Gastrocnemius medialis (tissue), 4 donors: ENCODE measurements at regions not wholly inside any gene's neighbourhood (a gene's known extent, or its start where the extent isn't known, plus 50 kb on each side); places are given as distances from the start of the nearest gene placed in this dataset.

Source experiments
- CTCF ChIP-seq, 5 experiments: fragments of 450-650 bp in 3 of 5; fragments of 200-600 bp in 2 of 5; sonication (generic) in 2 of 5; IDR thresholded peaks in 4 of 5; conservative IDR thresholded peaks in 1 of 5; 1 replicate in 4 of 5; 2 replicates in 1 of 5; pipeline ENCODE4 v1.5.1; 2016 to 2019; ENCODE audit warnings: antibody characterized with exemption in 5 of 5, mild to moderate bottlenecking in 3 of 5, moderate library complexity in 3 of 5
- POLR2A ChIP-seq, 2 donors: fragments of 450-650 bp; IDR thresholded peaks; one replicate each; pipeline ENCODE4 v1.6.1; 2017; ENCODE audit warnings: antibody characterized with exemption in 2 of 2, mild to moderate bottlenecking in 2 of 2, moderate library complexity in 2 of 2

DNA sequence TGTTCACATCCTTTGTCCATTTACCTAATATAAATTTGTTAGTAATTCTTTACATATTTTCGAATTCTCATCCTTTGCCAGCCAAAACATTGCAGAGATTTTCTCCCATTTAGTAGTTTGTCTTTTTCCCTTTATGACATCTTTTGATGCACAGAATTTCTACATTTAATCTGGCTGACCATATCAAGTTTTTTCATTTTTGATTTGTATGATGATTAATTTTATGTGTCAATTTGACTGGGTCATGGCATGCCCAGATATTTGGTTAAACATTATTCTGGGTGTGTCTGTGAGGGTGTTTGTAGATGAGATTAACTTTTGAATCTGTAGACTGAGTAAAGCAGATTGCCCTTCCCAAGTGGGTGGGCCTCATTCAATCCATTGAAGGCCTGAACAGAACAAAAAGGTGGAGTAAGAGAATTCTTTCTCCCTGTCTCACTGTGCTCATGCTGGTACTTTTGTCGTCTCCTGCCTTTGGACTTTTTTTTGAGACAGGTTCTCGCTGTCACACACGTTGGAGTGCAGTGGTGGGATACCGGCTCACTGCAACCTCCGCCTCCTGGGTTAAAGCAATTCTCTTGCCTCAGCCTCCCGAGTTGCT, 72.1 kb upstream of the EPB41L1 start:
- TF ChIP-seq POLR2A (IDR thresholded peaks at IDR 0.05): no peak
- TF ChIP-seq CTCF (IDR thresholded peaks at IDR 0.05 in 4 of 5, conservative IDR thresholded peaks at IDR 0.05 in 1 of 5): no peak
